Fibroblast of the aortic adventitia (primary cell): ENCODE measurements at regions not wholly inside any gene's neighbourhood (a gene's known extent, or its start where the extent isn't known, plus 50 kb on each side); places are given as distances from the start of the nearest gene placed in this dataset.

Experiments
- DNase-seq: peaks from one replicate; pipeline ENCODE4 v3.0.0-alpha.2; 2010; ENCODE audit warnings: low read depth
- H3K4me3 ChIP-seq: 2 replicates; pipeline ENCODE4 v1.5.1; 2011; ENCODE audit warnings: low read depth, mild to moderate bottlenecking, control low read depth, low read length, moderate library complexity
- TF ChIP-seq, protein P1 (sequence below): IDR thresholded peaks from 2 replicates; pipeline ENCODE4 v1.5.1; 2011; ENCODE audit warnings: mild to moderate bottlenecking, low read length, control low read depth, inconsistent platforms; ENCODE audit not compliant: insufficient read depth

DNA sequence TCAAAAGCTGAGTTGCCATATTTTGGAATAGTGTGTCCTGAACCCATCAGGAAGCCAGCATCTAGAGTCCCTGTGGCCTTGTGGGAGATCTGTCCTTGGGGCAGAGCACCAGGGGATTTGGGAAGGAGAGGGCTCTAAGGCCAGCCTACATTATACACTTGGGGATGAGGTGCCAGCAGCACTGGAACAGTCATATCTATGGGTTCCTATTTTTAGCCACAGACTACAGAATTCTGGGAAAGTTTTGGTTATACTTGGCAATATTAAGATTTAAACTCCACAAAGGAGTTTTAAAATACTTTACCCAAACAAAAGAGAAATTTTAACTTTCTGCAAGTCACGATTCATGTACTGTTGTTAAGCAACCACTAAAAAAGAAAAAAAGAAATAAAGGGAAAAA is 405.7 kb upstream of the MMADHC start:
- TF ChIP-seq, protein P1, sequence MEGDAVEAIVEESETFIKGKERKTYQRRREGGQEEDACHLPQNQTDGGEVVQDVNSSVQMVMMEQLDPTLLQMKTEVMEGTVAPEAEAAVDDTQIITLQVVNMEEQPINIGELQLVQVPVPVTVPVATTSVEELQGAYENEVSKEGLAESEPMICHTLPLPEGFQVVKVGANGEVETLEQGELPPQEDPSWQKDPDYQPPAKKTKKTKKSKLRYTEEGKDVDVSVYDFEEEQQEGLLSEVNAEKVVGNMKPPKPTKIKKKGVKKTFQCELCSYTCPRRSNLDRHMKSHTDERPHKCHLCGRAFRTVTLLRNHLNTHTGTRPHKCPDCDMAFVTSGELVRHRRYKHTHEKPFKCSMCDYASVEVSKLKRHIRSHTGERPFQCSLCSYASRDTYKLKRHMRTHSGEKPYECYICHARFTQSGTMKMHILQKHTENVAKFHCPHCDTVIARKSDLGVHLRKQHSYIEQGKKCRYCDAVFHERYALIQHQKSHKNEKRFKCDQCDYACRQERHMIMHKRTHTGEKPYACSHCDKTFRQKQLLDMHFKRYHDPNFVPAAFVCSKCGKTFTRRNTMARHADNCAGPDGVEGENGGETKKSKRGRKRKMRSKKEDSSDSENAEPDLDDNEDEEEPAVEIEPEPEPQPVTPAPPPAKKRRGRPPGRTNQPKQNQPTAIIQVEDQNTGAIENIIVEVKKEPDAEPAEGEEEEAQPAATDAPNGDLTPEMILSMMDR = no peak
- peak; percentile 43 for DNase-seq
- H3K4me3 ChIP-seq = no peak overlapping the region

- TF ChIP-seq, protein P1 = no peak
- no peak overlapping the region for H3K4me3 ChIP-seq
- peak; percentile 75 for DNase-seq
These were observed 404.0 kb upstream of the MMADHC start for GRCh38 chr2:149991576-149991975.

- TF ChIP-seq, protein P1 = no peak
- no peak for DNase-seq
- H3K4me3 ChIP-seq = no peak overlapping the region
These were observed 403.4 kb upstream of the MMADHC start for GRCh38 chr2:149990965-149991364.

- DNase-seq = peak; percentile 70
- TF ChIP-seq, protein P1 = no peak
- H3K4me3 ChIP-seq = no peak overlapping the region
These were observed 402.0 kb upstream of the MMADHC start for GRCh38 chr2:149989447-149990063.

DNA sequence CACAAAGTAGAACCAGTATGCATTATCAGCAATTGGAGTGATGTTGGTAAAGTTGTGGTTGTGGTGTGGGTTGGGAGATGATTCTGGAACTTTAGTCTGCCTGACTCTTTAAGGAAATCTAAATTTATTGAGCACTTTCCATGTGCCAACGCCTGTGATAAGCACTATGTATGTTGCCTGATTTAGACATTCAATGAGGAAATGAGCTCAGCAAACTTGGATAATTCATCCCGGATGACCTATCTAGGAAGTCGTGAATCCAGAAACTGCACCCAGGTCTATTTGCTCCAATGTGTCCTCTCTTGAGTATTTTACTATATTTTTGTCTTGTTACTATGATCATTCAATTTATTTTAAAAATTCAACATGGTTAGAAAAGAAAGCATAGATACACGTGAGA is 400.8 kb upstream of the MMADHC start:
- no peak overlapping the region for H3K4me3 ChIP-seq
- TF ChIP-seq, protein P1 = no peak
- DNase-seq = peak; percentile 13

DNA sequence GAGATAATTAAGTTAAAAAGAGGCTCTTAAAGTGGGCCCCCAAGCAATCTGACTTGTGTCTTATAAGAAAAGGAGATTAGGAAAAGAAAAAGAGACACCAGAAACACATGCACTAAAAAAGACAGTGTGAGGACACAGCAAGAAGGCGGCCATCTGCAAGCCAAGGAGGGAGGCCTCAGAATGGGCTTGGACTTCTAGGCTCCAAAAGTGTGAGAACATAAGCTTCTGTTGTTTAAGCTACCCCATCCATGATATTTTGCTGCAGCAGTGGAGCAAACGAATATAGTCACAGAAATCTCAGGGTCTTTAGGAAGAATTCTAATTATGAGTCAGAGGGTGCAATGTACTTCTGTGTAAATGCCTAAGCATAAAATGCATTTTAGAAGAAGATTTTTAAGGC is 399.3 kb upstream of the MMADHC start:
- DNase-seq = no peak
- TF ChIP-seq, protein P1 = no peak
- no peak overlapping the region for H3K4me3 ChIP-seq

- no peak for DNase-seq
- H3K4me3 ChIP-seq = no peak overlapping the region
- TF ChIP-seq, protein P1 = no peak
These were observed 396.7 kb upstream of the MMADHC start for GRCh38 chr2:149984311-149984710.
